Neural cell (in vitro differentiated cells): ENCODE measurements at regions not wholly inside any gene's neighbourhood (a gene's known extent, or its start where the extent isn't known, plus 50 kb on each side); places are given as distances from the start of the nearest gene placed in this dataset.

ENCODE experiments used
- H2AFZ ChIP-seq: fragments of 200-600, 300-800 bp; sonication (generic), shearing (Covaris generic); 2 replicates; pipeline ENCODE4 v1.6.0; 2014; ENCODE audit warnings: low read depth, mild to moderate bottlenecking, antibody characterized with exemption, low read length, moderate library complexity
- H3F3A ChIP-seq: fragments of 200-600 bp; shearing (Covaris generic); 2 replicates; pipeline ENCODE4 v1.6.1; 2016; ENCODE audit warnings: mild to moderate bottlenecking, moderate library complexity, mixed read lengths, antibody characterized with exemption, low read length; ENCODE audit not compliant: insufficient read depth, poor library complexity, severe bottlenecking
- H3K27ac ChIP-seq: fragments of 200-600, 300-800 bp; sonication (generic), shearing (Covaris generic); 2 replicates; pipeline ENCODE4 v1.5.1; 2014; ENCODE audit warnings: mild to moderate bottlenecking, low read length, moderate library complexity
- H3K27me3 ChIP-seq: fragments of 300-800, 200-600 bp; sonication (generic), shearing (Covaris generic); 2 replicates; pipeline ENCODE4 v1.6.0; 2014; ENCODE audit warnings: mild to moderate bottlenecking, low read depth, low read length, moderate library complexity; ENCODE audit not compliant: insufficient read depth
- H3K36me3 ChIP-seq: fragments of 300-800, 200-600 bp; sonication (generic), shearing (Covaris generic); 2 replicates; pipeline ENCODE4 v1.5.1; 2014; ENCODE audit warnings: mild to moderate bottlenecking, antibody characterized with exemption, low read length, moderate library complexity; ENCODE audit not compliant: insufficient read depth
- H3K4me2 ChIP-seq: fragments of 300-800, 200-600 bp; sonication (generic), shearing (Covaris generic); 2 replicates; pipeline ENCODE4 v1.6.0; 2014; ENCODE audit warnings: mild to moderate bottlenecking, low read length
- H3K4me3 ChIP-seq: fragments of 300-800, 200-600 bp; sonication (generic), shearing (Covaris generic); 2 replicates; pipeline ENCODE4 v1.5.1; 2014; ENCODE audit warnings: mild to moderate bottlenecking, low read length, moderate library complexity
- H3K79me2 ChIP-seq: fragments of 200-600 bp; shearing (Covaris generic); replicated peaks from 2 replicates; pipeline ENCODE4 v1.6.0; 2014; ENCODE audit warnings: mild to moderate bottlenecking, low read length, moderate library complexity; ENCODE audit not compliant: insufficient read depth
- H3K9ac ChIP-seq: fragments of 300-800, 200-600 bp; sonication (generic), shearing (Covaris generic); 2 replicates; pipeline ENCODE4 v1.6.1; 2016; ENCODE audit warnings: mild to moderate bottlenecking, low read length, mixed read lengths
- H3K9me2 ChIP-seq: fragments of 200-600 bp; shearing (Covaris generic); 2 replicates; pipeline ENCODE4 v1.6.1; 2016; ENCODE audit warnings: mild to moderate bottlenecking, low read length, mixed read lengths; ENCODE audit not compliant: insufficient read depth
- H3K9me3 ChIP-seq: fragments of 200-600, 300-800 bp; sonication (generic), shearing (Covaris generic); 2 replicates; pipeline ENCODE4 v1.6.1; 2016; ENCODE audit warnings: mild to moderate bottlenecking, mixed run types, low read length, moderate library complexity, mixed read lengths
- H4K20me1 ChIP-seq: fragments of 200-600 bp; shearing (Covaris generic); 2 replicates; pipeline ENCODE4 v1.6.1; 2016; ENCODE audit warnings: mild to moderate bottlenecking, mixed run types; ENCODE audit not compliant: insufficient read depth
- EP300 ChIP-seq: fragments of 450-650 bp; conservative IDR thresholded peaks from 2 replicates; pipeline ENCODE4 v1.6.1; 2014; ENCODE audit warnings: antibody characterized with exemption, mild to moderate bottlenecking, moderate library complexity; ENCODE audit not compliant: poor library complexity, severe bottlenecking
- EZH2 ChIP-seq: fragments of 200-600, 300-800 bp; shearing (Covaris generic), sonication (generic); IDR thresholded peaks from 2 replicates; pipeline ENCODE4 v1.6.1; 2014; ENCODE audit warnings: antibody characterized with exemption, low read length, borderline replicate concordance, mild to moderate bottlenecking; ENCODE audit not compliant: insufficient read depth, poor library complexity, severe bottlenecking
- MXI1 ChIP-seq: fragments of 450-650 bp; conservative IDR thresholded peaks from 2 replicates; pipeline ENCODE4 v1.6.1; 2014; ENCODE audit warnings: antibody characterized with exemption, mild to moderate bottlenecking; ENCODE audit not compliant: poor library complexity, severe bottlenecking
- POLR2AphosphoS5 ChIP-seq: IDR thresholded peaks from 2 replicates; pipeline ENCODE4 v1.6.1; 2012
- RAD21 ChIP-seq: fragments of 450-650 bp; conservative IDR thresholded peaks from 2 replicates; pipeline ENCODE4 v1.6.1; 2014; ENCODE audit warnings: antibody characterized with exemption, mild to moderate bottlenecking, moderate library complexity
- SMC3 ChIP-seq: fragments of 450-650 bp; conservative IDR thresholded peaks from 2 replicates; pipeline ENCODE4 v1.6.1; 2014; ENCODE audit warnings: antibody characterized with exemption, mild to moderate bottlenecking, moderate library complexity; ENCODE audit not compliant: poor library complexity
- TAF1 ChIP-seq: IDR thresholded peaks from 2 replicates; pipeline ENCODE4 v1.6.1; 2012; ENCODE audit warnings: low read depth
- TF ChIP-seq, protein P1 (sequence below): fragments of 450-650 bp; IDR thresholded peaks from 2 replicates; pipeline ENCODE4 v1.5.1; 2014; ENCODE audit warnings: antibody characterized with exemption, mild to moderate bottlenecking, moderate library complexity; ENCODE audit not compliant: poor library complexity, severe bottlenecking
- TF ChIP-seq, protein P2 (sequence below): IDR thresholded peaks from 2 replicates; pipeline ENCODE4 v1.6.1; 2012; ENCODE audit warnings: borderline replicate concordance

- H3K79me2 ChIP-seq = no peaks in the 10 kb centered on the region
- H3K27me3 ChIP-seq = no peaks in the 10 kb centered on the region
- H3K4me2 ChIP-seq = no peak overlapping the region
- H3K9me3 ChIP-seq = no peaks in the 10 kb centered on the region
- no peak overlapping the region for H3K4me3 ChIP-seq
- no peak overlapping the region for H3K9ac ChIP-seq
- H3K9me2 ChIP-seq = no peaks in the 10 kb centered on the region
- TF ChIP-seq, protein P1, sequence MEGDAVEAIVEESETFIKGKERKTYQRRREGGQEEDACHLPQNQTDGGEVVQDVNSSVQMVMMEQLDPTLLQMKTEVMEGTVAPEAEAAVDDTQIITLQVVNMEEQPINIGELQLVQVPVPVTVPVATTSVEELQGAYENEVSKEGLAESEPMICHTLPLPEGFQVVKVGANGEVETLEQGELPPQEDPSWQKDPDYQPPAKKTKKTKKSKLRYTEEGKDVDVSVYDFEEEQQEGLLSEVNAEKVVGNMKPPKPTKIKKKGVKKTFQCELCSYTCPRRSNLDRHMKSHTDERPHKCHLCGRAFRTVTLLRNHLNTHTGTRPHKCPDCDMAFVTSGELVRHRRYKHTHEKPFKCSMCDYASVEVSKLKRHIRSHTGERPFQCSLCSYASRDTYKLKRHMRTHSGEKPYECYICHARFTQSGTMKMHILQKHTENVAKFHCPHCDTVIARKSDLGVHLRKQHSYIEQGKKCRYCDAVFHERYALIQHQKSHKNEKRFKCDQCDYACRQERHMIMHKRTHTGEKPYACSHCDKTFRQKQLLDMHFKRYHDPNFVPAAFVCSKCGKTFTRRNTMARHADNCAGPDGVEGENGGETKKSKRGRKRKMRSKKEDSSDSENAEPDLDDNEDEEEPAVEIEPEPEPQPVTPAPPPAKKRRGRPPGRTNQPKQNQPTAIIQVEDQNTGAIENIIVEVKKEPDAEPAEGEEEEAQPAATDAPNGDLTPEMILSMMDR = no peak
- TF ChIP-seq, protein P2, sequence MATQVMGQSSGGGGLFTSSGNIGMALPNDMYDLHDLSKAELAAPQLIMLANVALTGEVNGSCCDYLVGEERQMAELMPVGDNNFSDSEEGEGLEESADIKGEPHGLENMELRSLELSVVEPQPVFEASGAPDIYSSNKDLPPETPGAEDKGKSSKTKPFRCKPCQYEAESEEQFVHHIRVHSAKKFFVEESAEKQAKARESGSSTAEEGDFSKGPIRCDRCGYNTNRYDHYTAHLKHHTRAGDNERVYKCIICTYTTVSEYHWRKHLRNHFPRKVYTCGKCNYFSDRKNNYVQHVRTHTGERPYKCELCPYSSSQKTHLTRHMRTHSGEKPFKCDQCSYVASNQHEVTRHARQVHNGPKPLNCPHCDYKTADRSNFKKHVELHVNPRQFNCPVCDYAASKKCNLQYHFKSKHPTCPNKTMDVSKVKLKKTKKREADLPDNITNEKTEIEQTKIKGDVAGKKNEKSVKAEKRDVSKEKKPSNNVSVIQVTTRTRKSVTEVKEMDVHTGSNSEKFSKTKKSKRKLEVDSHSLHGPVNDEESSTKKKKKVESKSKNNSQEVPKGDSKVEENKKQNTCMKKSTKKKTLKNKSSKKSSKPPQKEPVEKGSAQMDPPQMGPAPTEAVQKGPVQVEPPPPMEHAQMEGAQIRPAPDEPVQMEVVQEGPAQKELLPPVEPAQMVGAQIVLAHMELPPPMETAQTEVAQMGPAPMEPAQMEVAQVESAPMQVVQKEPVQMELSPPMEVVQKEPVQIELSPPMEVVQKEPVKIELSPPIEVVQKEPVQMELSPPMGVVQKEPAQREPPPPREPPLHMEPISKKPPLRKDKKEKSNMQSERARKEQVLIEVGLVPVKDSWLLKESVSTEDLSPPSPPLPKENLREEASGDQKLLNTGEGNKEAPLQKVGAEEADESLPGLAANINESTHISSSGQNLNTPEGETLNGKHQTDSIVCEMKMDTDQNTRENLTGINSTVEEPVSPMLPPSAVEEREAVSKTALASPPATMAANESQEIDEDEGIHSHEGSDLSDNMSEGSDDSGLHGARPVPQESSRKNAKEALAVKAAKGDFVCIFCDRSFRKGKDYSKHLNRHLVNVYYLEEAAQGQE = no peak
- TF ChIP-seq TAF1 (no peak), SMC3 (no peak), MXI1 (no peak), EZH2 (no peak), EP300 (no peak), RAD21 (no peak), POLR2AphosphoS5 (no peak)
- H3F3A ChIP-seq = no peaks in the 10 kb centered on the region
- no peaks in the 10 kb centered on the region for H3K36me3 ChIP-seq
- no peaks in the 10 kb centered on the region for H4K20me1 ChIP-seq
- H2AFZ ChIP-seq = no peak overlapping the region
- no peak overlapping the region for H3K27ac ChIP-seq
Measured at GRCh38 chr3:181796641-181797040, 84.9 kb downstream of the SOX2 start.

DNA sequence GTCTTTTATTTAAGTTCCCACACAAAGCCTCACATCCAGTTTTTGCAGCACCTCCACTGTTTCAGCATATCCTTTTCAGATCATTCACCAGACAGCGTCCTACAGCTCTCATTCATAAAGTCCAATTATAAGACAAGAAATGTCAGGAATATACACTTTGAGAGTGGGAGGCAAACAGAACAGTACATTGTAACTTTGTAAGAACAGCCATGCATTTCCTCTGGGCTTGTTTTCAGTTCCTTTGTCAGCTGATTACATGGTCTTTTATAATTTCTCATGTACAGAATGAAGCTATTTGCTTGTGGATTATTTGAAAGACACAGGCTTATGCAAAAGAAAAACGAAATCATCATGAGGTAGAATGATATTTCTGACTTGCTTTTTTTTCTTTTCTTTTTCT, 85.7 kb downstream of the SOX2 start:
- Histone ChIP-seq H3K9me3 (no peaks in the 10 kb centered on the region), H3K27me3 (no peaks in the 10 kb centered on the region), H3K4me2 (no peak overlapping the region), H3F3A (no peaks in the 10 kb centered on the region), H3K36me3 (no peaks in the 10 kb centered on the region), H4K20me1 (no peaks in the 10 kb centered on the region), H2AFZ (no peak overlapping the region), H3K9me2 (no peaks in the 10 kb centered on the region), H3K9ac (no peak overlapping the region), H3K4me3 (no peak overlapping the region), H3K79me2 (no peaks in the 10 kb centered on the region), H3K27ac (no peak overlapping the region)
- no peak for TF ChIP-seq POLR2AphosphoS5
- TF ChIP-seq, protein P1 = no peak
- TF ChIP-seq, protein P2 = no peak
- no peak for TF ChIP-seq MXI1
